Thyroid gland (tissue), 4 donors: ENCODE measurements at regions not wholly inside any gene's neighbourhood (a gene's known extent, or its start where the extent isn't known, plus 50 kb on each side); places are given as distances from the start of the nearest gene placed in this dataset.

Source experiments
- CTCF ChIP-seq, 6 experiments: fragments of 200-600 bp in 3 of 6; fragments of 450-650 bp in 3 of 6; sonication (generic) in 3 of 6; IDR thresholded peaks; one replicate each; pipeline ENCODE4 v1.5.1; 2016 to 2019; ENCODE audit warnings: antibody characterized with exemption in 6 of 6, mild to moderate bottlenecking in 2 of 6, inconsistent platforms in 1 of 6, moderate library complexity in 1 of 6
- POLR2A ChIP-seq, 2 donors: fragments of 450-650 bp; IDR thresholded peaks; one replicate each; pipeline ENCODE4 v1.6.1; 2017; ENCODE audit warnings: antibody characterized with exemption in 2 of 2, mild to moderate bottlenecking in 2 of 2, moderate library complexity in 1 of 2

- TF ChIP-seq CTCF (IDR thresholded peaks at IDR 0.05) = no peak
- TF ChIP-seq POLR2A (IDR thresholded peaks at IDR 0.05) = no peak
Measured at GRCh38 chr1:98176414-98176813, 255.6 kb upstream of the DPYD start.
